ENCODE measurements at regions not wholly inside any gene's neighbourhood (a gene's known extent, or its start where the extent isn't known, plus 50 kb on each side); places are given as distances from the start of the nearest gene placed in this dataset.
"Not testable (repeated sequence)": the region's sequence is repeated elsewhere in the genome, so short reads cannot be mapped to it uniquely, and the experiment has no call there.

- no peak for TF ChIP-seq EP300 (IDR thresholded peaks at IDR 0.05)
- peaks cover 3% of the 10 kb centered on the region for H3K4me1 ChIP-seq
- peaks cover 28% of the 10 kb centered on the region for H3K36me3 ChIP-seq
- no peaks in the 10 kb centered on the region for H3K9me3 ChIP-seq
- WGBS = 90% methylated on average over 10 of the region's 10 CpGs
- no peak for DNase-seq (ENCODE audit: low spot score in 2 of 2)
- no peak overlapping the region for H3K27ac ChIP-seq
- H3K27me3 ChIP-seq = no peaks in the 10 kb centered on the region
- no peak overlapping the region for H3K4me3 ChIP-seq
Measured at GRCh38 chr1:232417636-232418248, 212.2 kb downstream of the SIPA1L2 start.

- no peaks in the 10 kb centered on the region for H3K9me3 ChIP-seq
- no peaks in the 10 kb centered on the region for H3K27me3 ChIP-seq
- H3K36me3 ChIP-seq = peaks cover 28% of the 10 kb centered on the region
- H3K4me3 ChIP-seq = no peak overlapping the region
- WGBS = 51% methylated on average over 5 of the region's 8 CpGs
- H3K27ac ChIP-seq = no peak overlapping the region
- H3K4me1 ChIP-seq = peaks cover 3% of the 10 kb centered on the region
- TF ChIP-seq CTCF (IDR thresholded peaks at IDR 0.05) (no peak), POLR2AphosphoS5 (IDR thresholded peaks at IDR 0.05) (no peak), POLR2A (IDR thresholded peaks at IDR 0.05) (no peak), EP300 (IDR thresholded peaks at IDR 0.05) (no peak)
- DNase-seq (ENCODE audit: low spot score in 2 of 2) = no peak
Measured at GRCh38 chr1:232416026-232416568, 213.8 kb downstream of the SIPA1L2 start.

- not testable (repeated sequence) for H3K27ac ChIP-seq; H3K27me3 ChIP-seq; H3K4me1 ChIP-seq; H3K9me3 ChIP-seq; DNase-seq (ENCODE audit: low spot score in 2 of 2); H3K4me3 ChIP-seq
- WGBS = 82% methylated on average over 7 of the region's 10 CpGs
- peaks cover 28% of the 10 kb centered on the region for H3K36me3 ChIP-seq
Measured at GRCh38 chr1:232415481-232415880, 214.5 kb downstream of the SIPA1L2 start.

- Histone ChIP-seq H3K36me3 (peaks cover 26% of the 10 kb centered on the region), H3K4me3 (no peak overlapping the region), H3K4me1 (peaks cover 3% of the 10 kb centered on the region), H3K27me3 (no peaks in the 10 kb centered on the region), H3K9me3 (peaks cover 5% of the 10 kb centered on the region), H3K27ac (no peak overlapping the region)
- 99% methylated on average over 7 of the region's 7 CpGs for WGBS
- DNase-seq (ENCODE audit: low spot score in 2 of 2) = no peak
- no peak for TF ChIP-seq EP300 (IDR thresholded peaks at IDR 0.05)
- TF ChIP-seq POLR2AphosphoS5 (IDR thresholded peaks at IDR 0.05) = no peak
- no peak for TF ChIP-seq POLR2A (IDR thresholded peaks at IDR 0.05)
- TF ChIP-seq CTCF (IDR thresholded peaks at IDR 0.05) = no peak
Measured at GRCh38 chr1:232414100-232414499, 215.8 kb downstream of the SIPA1L2 start.

GRCh38 chr1:232413674-232414073 is 216.3 kb downstream of the SIPA1L2 start:
- H3K9me3 ChIP-seq = peaks cover 5% of the 10 kb centered on the region
- H3K4me3 ChIP-seq = no peak overlapping the region
- DNase-seq (ENCODE audit: low spot score in 2 of 2) = no peak
- no peak overlapping the region for H3K27ac ChIP-seq
- peaks cover 3% of the 10 kb centered on the region for H3K4me1 ChIP-seq
- H3K27me3 ChIP-seq = no peaks in the 10 kb centered on the region
- TF ChIP-seq EP300 (IDR thresholded peaks at IDR 0.05) (no peak), CTCF (IDR thresholded peaks at IDR 0.05) (no peak), POLR2AphosphoS5 (IDR thresholded peaks at IDR 0.05) (no peak), POLR2A (IDR thresholded peaks at IDR 0.05) (no peak)
- 88% methylated on average over 2 of the region's 2 CpGs for WGBS
- H3K36me3 ChIP-seq = peaks cover 26% of the 10 kb centered on the region

- H3K36me3 ChIP-seq = peaks cover 17% of the 10 kb centered on the region
- no peaks in the 10 kb centered on the region for H3K27me3 ChIP-seq
- H3K27ac ChIP-seq = no peak overlapping the region
- no peak for DNase-seq (ENCODE audit: low spot score in 2 of 2)
- H3K4me1 ChIP-seq = no peaks in the 10 kb centered on the region
- H3K4me3 ChIP-seq = no peak overlapping the region
- TF ChIP-seq POLR2AphosphoS5 (IDR thresholded peaks at IDR 0.05) (no peak), EP300 (IDR thresholded peaks at IDR 0.05) (no peak), POLR2A (IDR thresholded peaks at IDR 0.05) (no peak), CTCF (IDR thresholded peaks at IDR 0.05) (no peak)
- H3K9me3 ChIP-seq = peaks cover 5% of the 10 kb centered on the region
Measured at GRCh38 chr1:232409584-232409983, 220.3 kb downstream of the SIPA1L2 start.
